CD4-positive, CD25-positive, alpha-beta regulatory T cell (primary cell): ENCODE measurements at regions not wholly inside any gene's neighbourhood (a gene's known extent, or its start where the extent isn't known, plus 50 kb on each side); places are given as distances from the start of the nearest gene placed in this dataset.
A peak's percentile ranks its signal among the peaks of the same experiment; 100 is the strongest.

Experiments
- ATAC-seq, 2 donors: fragments of 150-1000 bp; cut with Tn5 transposase; one replicate each; pipeline ENCODE4 v1.10.0; 2021; ENCODE audit warnings: low read depth in 2 of 2, moderate number of reproducible peaks in 2 of 2, moderate library complexity in 1 of 2
- DNase-seq, 3 donors: peaks; one replicate each; pipeline versions ENCODE4 v3.0.0 to v3.0.0-alpha.2; 2012 to 2022; ENCODE audit warnings: mixed read lengths in 1 of 3
- H3K27ac ChIP-seq: one replicate; pipeline ENCODE4 v1.7.0; 2013; ENCODE audit warnings: mild to moderate bottlenecking, low read length; ENCODE audit not compliant: insufficient read depth, poor library complexity, severe bottlenecking
- H3K27me3 ChIP-seq: one replicate; pipeline ENCODE4 v1.7.0; 2013; ENCODE audit warnings: low read length; ENCODE audit not compliant: control insufficient read depth, insufficient read depth
- H3K36me3 ChIP-seq: one replicate; pipeline ENCODE4 v1.7.0; 2013; ENCODE audit warnings: mild to moderate bottlenecking, low read length, moderate library complexity; ENCODE audit not compliant: control insufficient read depth, insufficient read depth
- H3K4me1 ChIP-seq: 2 replicates; pipeline ENCODE4 v1.7.0; 2013; ENCODE audit warnings: mild to moderate bottlenecking, low read length; ENCODE audit not compliant: insufficient read depth, control insufficient read depth, poor library complexity, severe bottlenecking
- H3K4me3 ChIP-seq: one replicate; pipeline ENCODE4 v1.7.0; 2013; ENCODE audit warnings: low read depth, mild to moderate bottlenecking, low read length, moderate library complexity
- H3K9me3 ChIP-seq, 2 experiments: 1 replicate in 1 of 2; 2 replicates in 1 of 2; pipeline ENCODE4 v1.7.0; 2013; ENCODE audit warnings: low read length in 2 of 2, mild to moderate bottlenecking in 1 of 2, moderate library complexity in 1 of 2; ENCODE audit not compliant: control insufficient read depth in 2 of 2
- H3K27ac Mint-ChIP-seq, 3 donors: one replicate each; pipeline ENCODE4 v1.8.0; 2020 to 2022; ENCODE audit warnings: mild to moderate bottlenecking in 3 of 3, mixed read lengths in 3 of 3, moderate library complexity in 2 of 3
- H3K27me3 Mint-ChIP-seq: one replicate; pipeline ENCODE4 v1.8.0; 2022; ENCODE audit warnings: mild to moderate bottlenecking, mixed read lengths
- H3K36me3 Mint-ChIP-seq: one replicate; pipeline ENCODE4 v1.8.0; 2020; ENCODE audit warnings: mixed read lengths
- H3K4me1 Mint-ChIP-seq, 4 donors: one replicate each; pipeline ENCODE4 v1.8.0; 2020 to 2022; ENCODE audit warnings: mixed read lengths in 4 of 4, mild to moderate bottlenecking in 1 of 4
- H3K4me3 Mint-ChIP-seq, 4 donors: one replicate each; pipeline ENCODE4 v1.8.0; 2020 to 2022; ENCODE audit warnings: mild to moderate bottlenecking in 4 of 4, mixed read lengths in 4 of 4, moderate library complexity in 3 of 4
- H3K9me3 Mint-ChIP-seq, 7 donors: one replicate each; pipeline ENCODE4 v1.8.0; 2020 to 2022; ENCODE audit warnings: mixed read lengths in 7 of 7, mild to moderate bottlenecking in 3 of 7, moderate library complexity in 2 of 7

DNA sequence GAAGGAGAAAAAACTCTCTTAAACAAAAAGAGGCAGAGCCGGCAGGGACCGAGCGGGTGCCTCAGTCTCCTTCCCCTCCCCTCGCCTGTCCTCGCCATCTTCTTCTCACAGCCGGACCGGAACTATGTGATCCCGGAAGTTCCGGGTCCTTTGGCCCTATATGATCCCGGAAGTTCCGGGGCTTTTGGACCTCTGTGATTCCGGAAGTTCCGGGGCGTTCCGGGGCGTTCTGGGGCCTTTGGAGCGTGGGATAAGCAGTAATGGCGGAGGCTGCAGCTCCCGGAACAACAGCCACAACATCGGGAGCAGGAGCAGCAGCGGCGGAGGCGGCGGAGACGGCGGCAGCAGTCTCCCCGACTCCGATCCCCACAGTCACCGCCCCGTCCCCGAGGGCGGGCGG lies 98.9 kb upstream of the MED14 start:
- Mint-ChIP-seq H3K36me3 (no peaks in the 10 kb centered on the region), H3K9me3 (peaks cover 0 to 7% (median 0%) of the 10 kb centered on the region in 7 donors), H3K4me1 (no peaks in the 10 kb centered on the region), H3K27me3 (peaks cover 4% of the 10 kb centered on the region), H3K27ac (no peak overlapping the region), H3K4me3 (no peak overlapping the region)
- Histone ChIP-seq H3K4me1 (no peaks in the 10 kb centered on the region), H3K4me3 (no peak overlapping the region), H3K27ac (no peak overlapping the region), H3K36me3 (no peaks in the 10 kb centered on the region), H3K9me3 (no peaks in the 10 kb centered on the region), H3K27me3 (no peaks in the 10 kb centered on the region)
- ATAC-seq (no peak), DNase-seq (no peak)

DNA sequence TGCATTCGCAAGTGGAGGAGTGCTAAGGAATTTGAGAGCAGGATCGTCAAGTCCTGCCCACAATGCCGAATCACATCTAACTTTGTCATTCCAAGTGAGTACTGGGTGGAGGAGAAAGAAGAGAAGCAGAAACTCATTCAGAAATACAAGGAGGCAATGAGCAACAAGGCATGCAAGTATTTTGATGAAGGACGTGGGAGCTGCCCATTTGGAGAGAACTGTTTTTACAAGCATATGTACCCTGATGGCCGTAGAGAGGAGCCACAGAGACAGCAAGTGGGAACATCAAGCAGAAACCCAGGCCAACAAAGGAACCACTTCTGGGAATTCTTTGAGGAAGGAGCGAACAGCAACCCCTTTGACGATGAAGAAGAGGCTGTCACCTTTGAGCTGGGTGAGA lies 100.2 kb upstream of the MED14 start:
- no peak overlapping the region for H3K4me3 ChIP-seq
- no peaks in the 10 kb centered on the region for H3K36me3 ChIP-seq
- no peaks in the 10 kb centered on the region for H3K36me3 Mint-ChIP-seq
- peaks cover 0 to 4% of the 10 kb centered on the region in 2 experiments for H3K9me3 ChIP-seq
- no peak overlapping the region for H3K27ac Mint-ChIP-seq
- H3K4me3 Mint-ChIP-seq, result no peak overlapping the region
- H3K27me3 ChIP-seq, result no peaks in the 10 kb centered on the region
- no peaks in the 10 kb centered on the region for H3K4me1 ChIP-seq
- ATAC-seq, result no peak
- no peaks in the 10 kb centered on the region for H3K4me1 Mint-ChIP-seq
- DNase-seq, result no peak
- H3K9me3 Mint-ChIP-seq, result peaks cover 0 to 15% (median 3%) of the 10 kb centered on the region in 7 donors
- H3K27me3 Mint-ChIP-seq, result peaks cover 8% of the 10 kb centered on the region
- H3K27ac ChIP-seq, result no peak overlapping the region

DNA sequence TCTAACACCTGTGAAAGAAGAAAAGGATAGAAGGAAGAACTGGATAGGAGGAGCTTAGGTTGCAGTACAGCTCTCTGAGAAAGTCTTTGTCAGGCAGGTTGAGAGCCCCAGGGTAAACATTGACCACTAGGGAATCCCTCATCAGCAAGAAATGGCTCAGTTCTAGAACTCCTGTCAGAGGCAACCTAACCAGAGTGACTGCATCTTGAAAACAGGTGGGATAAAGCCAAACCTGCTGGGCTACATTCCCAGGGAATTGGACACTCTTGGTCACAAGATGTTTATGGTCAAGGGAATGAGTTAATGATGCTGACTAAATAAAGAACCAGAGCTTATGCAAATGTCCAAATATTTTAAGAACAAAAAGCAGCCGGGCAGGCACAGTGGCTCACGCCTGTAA lies 108.3 kb upstream of the MED14 start:
- Mint-ChIP-seq H3K27me3 (peaks cover 11% of the 10 kb centered on the region), H3K27ac (no peak overlapping the region), H3K4me1 (no peaks in the 10 kb centered on the region), H3K36me3 (no peaks in the 10 kb centered on the region), H3K4me3 (no peak overlapping the region), H3K9me3 (peaks cover 2 to 28% (median 5%) of the 10 kb centered on the region in 7 donors)
- H3K36me3 ChIP-seq, result no peaks in the 10 kb centered on the region
- DNase-seq, result no peak
- H3K9me3 ChIP-seq, result peaks cover 4 to 13% of the 10 kb centered on the region in 2 experiments
- no peaks in the 10 kb centered on the region for H3K4me1 ChIP-seq
- ATAC-seq, result no peak
- no peaks in the 10 kb centered on the region for H3K27me3 ChIP-seq
- H3K27ac ChIP-seq, result no peak overlapping the region
- H3K4me3 ChIP-seq, result no peak overlapping the region

DNA sequence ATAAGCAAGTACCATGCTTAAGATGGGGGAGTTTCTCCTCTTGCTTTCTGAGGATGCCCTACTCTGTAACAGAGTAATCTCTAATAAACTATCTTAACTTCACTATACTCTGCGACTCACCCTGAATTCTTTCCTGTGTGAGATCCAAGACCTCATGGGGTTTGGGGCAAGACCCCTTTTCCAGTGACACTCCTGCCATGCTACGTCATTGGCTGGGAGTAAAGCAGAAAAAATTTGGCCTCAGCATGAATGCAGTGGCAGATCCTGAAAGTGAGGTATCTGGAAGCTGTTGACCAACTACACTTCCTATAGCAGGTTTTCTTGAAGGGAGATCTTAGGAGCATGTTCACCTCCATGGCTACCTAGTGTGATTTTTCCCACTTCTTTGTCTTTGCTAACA lies 109.1 kb upstream of the MED14 start:
- H3K27ac Mint-ChIP-seq, result peak overlapping the region in 1 of 3 donors; percentile 53
- no peaks in the 10 kb centered on the region for H3K36me3 ChIP-seq
- peaks cover 2 to 25% (median 8%) of the 10 kb centered on the region in 7 donors for H3K9me3 Mint-ChIP-seq
- H3K27me3 Mint-ChIP-seq, result peaks cover 11% of the 10 kb centered on the region
- H3K4me1 Mint-ChIP-seq, result no peaks in the 10 kb centered on the region
- ATAC-seq (no peak), DNase-seq (no peak)
- no peaks in the 10 kb centered on the region for H3K36me3 Mint-ChIP-seq
- no peak overlapping the region for H3K4me3 Mint-ChIP-seq
- H3K9me3 ChIP-seq, result peaks cover 4 to 13% of the 10 kb centered on the region in 2 experiments
- H3K27ac ChIP-seq, result no peak overlapping the region
- no peaks in the 10 kb centered on the region for H3K4me1 ChIP-seq
- H3K27me3 ChIP-seq, result no peaks in the 10 kb centered on the region
- H3K4me3 ChIP-seq, result no peak overlapping the region

DNA sequence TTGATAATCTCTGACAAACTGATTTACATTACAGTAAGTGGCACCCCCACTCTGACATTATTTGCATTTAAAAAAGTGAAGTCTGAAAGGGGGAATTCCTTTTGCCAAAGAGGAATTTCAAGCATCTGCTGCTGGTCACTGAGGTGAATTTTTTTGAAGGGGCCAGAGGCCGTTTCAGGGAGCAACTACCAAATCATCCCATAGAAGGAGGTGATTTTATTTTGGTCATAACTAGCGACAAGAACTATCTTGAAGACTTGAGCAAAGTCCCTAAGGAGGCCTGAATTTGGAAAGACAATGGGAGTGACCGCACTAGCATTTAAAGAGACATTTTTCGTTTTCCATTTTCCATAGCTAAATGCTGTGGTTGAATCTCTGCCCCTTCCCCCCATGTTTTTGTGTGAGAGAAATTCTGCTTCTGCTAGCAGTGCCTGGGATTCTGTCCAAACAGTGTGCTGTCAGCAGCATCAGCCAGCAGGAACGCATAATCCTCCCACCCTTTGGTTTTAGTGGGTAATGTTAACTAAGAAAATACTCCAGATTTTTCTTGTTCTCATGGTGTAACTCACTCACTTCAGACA lies 110.1 kb upstream of the MED14 start:
- Mint-ChIP-seq H3K27ac (no peak overlapping the region), H3K27me3 (peaks cover 8% of the 10 kb centered on the region), H3K9me3 (peaks cover under 1 to 17% (median 4%) of the 10 kb centered on the region in 7 donors), H3K4me1 (no peaks in the 10 kb centered on the region), H3K36me3 (no peaks in the 10 kb centered on the region), H3K4me3 (no peak overlapping the region)
- ATAC-seq (no peak), DNase-seq (no peak)
- Histone ChIP-seq H3K27me3 (no peaks in the 10 kb centered on the region), H3K27ac (no peak overlapping the region), H3K4me3 (no peak overlapping the region), H3K4me1 (no peaks in the 10 kb centered on the region), H3K36me3 (no peaks in the 10 kb centered on the region), H3K9me3 (peaks cover under 1 to 13% of the 10 kb centered on the region in 2 experiments)

DNA sequence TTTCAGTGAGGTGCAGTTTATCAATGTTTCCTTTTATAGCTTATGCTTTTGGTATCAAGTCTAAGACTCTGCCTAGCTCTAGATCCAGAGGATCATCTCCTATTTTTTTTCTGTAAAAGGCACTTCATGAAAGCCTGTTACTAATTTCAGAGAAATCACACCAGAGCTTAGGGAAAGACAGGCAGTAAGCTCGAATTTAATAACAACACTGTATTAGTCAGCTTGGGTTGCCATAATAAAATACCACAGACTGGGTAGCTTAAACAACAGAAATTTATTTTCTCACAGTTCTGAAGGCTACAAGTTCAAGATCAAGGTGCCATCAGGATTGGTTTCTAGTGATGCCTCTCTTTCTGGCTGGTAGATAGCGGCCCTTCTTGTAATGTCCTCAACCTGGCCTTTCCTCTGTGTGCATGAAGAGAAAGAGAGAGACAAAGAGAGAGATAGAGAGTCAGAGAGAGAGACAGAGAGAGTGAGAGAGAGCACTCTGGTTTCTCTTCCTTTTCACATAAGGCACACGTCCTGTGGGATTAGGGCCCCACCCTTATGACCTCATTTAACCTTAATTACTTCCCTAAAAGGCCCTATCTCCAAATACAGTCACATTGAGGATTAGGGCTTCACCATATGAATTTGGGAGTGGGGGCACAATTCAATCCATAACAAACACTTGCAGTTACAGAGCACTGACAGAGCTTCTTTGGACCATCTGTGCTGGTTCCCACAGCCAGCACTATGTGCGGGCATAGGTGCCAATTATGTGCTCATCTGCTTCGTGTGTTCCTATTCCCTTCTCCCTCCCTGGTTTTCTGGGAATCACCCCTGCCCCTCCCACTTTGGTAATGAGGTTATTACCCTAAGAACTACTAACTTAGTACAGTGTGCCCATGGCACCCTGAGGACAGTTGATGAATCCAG lies 114.8 kb upstream of the MED14 start:
- no peak for DNase-seq
- H3K27ac ChIP-seq, result no peak overlapping the region
- no peaks in the 10 kb centered on the region for H3K4me1 Mint-ChIP-seq
- no peaks in the 10 kb centered on the region for H3K36me3 ChIP-seq
- H3K4me1 ChIP-seq, result no peaks in the 10 kb centered on the region
- no peaks in the 10 kb centered on the region for H3K27me3 Mint-ChIP-seq
- H3K36me3 Mint-ChIP-seq, result no peaks in the 10 kb centered on the region
- no peak overlapping the region for H3K27ac Mint-ChIP-seq
- no peak overlapping the region for H3K4me3 Mint-ChIP-seq
- H3K27me3 ChIP-seq, result no peaks in the 10 kb centered on the region
- ATAC-seq, result no peak
- no peak overlapping the region for H3K4me3 ChIP-seq
- peaks cover 0 to 5% (median 0%) of the 10 kb centered on the region in 7 donors for H3K9me3 Mint-ChIP-seq
- H3K9me3 ChIP-seq, result no peaks in the 10 kb centered on the region

DNA sequence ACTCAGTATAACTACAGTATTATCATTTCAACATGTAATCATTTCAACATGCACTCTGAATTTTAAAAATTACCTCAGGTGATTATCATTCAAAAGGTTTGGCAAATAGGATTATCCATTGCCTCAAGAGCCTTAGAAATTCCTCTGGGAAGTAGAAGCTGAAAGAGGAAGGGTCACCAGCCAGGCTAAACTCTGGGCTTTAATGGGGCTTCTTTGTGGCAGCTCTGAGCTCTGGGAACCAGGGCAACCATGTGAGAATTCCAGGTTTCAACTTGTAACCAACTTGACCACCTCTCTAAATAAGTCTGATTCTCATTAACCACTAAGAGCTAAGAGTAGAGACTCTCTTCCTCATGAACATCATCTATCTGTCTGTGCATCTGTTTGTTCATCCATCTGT lies 117.2 kb upstream of the MED14 start:
- DNase-seq, result no peak
- H3K9me3 ChIP-seq, result no peaks in the 10 kb centered on the region
- ATAC-seq, result no peak
- Mint-ChIP-seq H3K27me3 (no peaks in the 10 kb centered on the region), H3K9me3 (peaks cover 0 to 5% (median 0%) of the 10 kb centered on the region in 7 donors), H3K4me3 (no peak overlapping the region), H3K36me3 (no peaks in the 10 kb centered on the region), H3K4me1 (no peaks in the 10 kb centered on the region), H3K27ac (no peak overlapping the region)
- no peaks in the 10 kb centered on the region for H3K36me3 ChIP-seq
- H3K4me3 ChIP-seq, result no peak overlapping the region
- H3K27me3 ChIP-seq, result no peaks in the 10 kb centered on the region
- no peaks in the 10 kb centered on the region for H3K4me1 ChIP-seq
- no peak overlapping the region for H3K27ac ChIP-seq
